ENCODE measurements at regions not wholly inside any gene's neighbourhood (a gene's known extent, or its start where the extent isn't known, plus 50 kb on each side); places are given as distances from the start of the nearest gene placed in this dataset.
"Not testable (repeated sequence)": the region's sequence is repeated elsewhere in the genome, so short reads cannot be mapped to it uniquely, and the experiment has no call there.

- DNase-seq (no peak), ATAC-seq (ENCODE audit: insufficient read depth, low read depth) (no peak)
- Histone ChIP-seq H3K4me1 (ENCODE audit: insufficient read depth, low read length) (no peaks in the 10 kb centered on the region), H3K4me3 (ENCODE audit: low read depth in 1 of 2, low read length in 2 of 2) (no peak overlapping the region), H4K20me1 (ENCODE audit: insufficient read depth, low read length) (no peaks in the 10 kb centered on the region), H3K27ac (ENCODE audit: low read length) (no peak overlapping the region), H3K79me2 (ENCODE audit: insufficient read depth, low read length) (no peaks in the 10 kb centered on the region), H3K9ac (ENCODE audit: low read depth, low read length) (no peak overlapping the region), H3K9me3 (ENCODE audit: insufficient read depth, low read length, severe bottlenecking) (no peaks in the 10 kb centered on the region), H3K4me2 (ENCODE audit: insufficient read depth, low read length) (no peak overlapping the region), H2AFZ (ENCODE audit: low read depth, low read length) (no peak overlapping the region), H3K27me3 (ENCODE audit: insufficient read depth, low read length, poor library complexity) (no peaks in the 10 kb centered on the region), H3K36me3 (ENCODE audit: insufficient read depth, low read length) (no peaks in the 10 kb centered on the region)
- TF ChIP-seq, protein P1, sequence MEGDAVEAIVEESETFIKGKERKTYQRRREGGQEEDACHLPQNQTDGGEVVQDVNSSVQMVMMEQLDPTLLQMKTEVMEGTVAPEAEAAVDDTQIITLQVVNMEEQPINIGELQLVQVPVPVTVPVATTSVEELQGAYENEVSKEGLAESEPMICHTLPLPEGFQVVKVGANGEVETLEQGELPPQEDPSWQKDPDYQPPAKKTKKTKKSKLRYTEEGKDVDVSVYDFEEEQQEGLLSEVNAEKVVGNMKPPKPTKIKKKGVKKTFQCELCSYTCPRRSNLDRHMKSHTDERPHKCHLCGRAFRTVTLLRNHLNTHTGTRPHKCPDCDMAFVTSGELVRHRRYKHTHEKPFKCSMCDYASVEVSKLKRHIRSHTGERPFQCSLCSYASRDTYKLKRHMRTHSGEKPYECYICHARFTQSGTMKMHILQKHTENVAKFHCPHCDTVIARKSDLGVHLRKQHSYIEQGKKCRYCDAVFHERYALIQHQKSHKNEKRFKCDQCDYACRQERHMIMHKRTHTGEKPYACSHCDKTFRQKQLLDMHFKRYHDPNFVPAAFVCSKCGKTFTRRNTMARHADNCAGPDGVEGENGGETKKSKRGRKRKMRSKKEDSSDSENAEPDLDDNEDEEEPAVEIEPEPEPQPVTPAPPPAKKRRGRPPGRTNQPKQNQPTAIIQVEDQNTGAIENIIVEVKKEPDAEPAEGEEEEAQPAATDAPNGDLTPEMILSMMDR (IDR thresholded peaks at IDR 0.05; ENCODE audit: borderline replicate concordance, extremely low read depth, low read length, poor library complexity, severe bottlenecking): no peak
- no peak for TF ChIP-seq EZH2 (IDR thresholded peaks at IDR 0.05; ENCODE audit: borderline replicate concordance, low read depth, low read length, severe bottlenecking)
These were observed 333.5 kb downstream of the IRS1 start for GRCh38 chr2:226466124-226466523.

- Histone ChIP-seq H3K4me1 (ENCODE audit: insufficient read depth, low read length) (no peaks in the 10 kb centered on the region), H3K27me3 (ENCODE audit: insufficient read depth, low read length, poor library complexity) (no peaks in the 10 kb centered on the region), H2AFZ (ENCODE audit: low read depth, low read length) (no peak overlapping the region; the same call in 1 of the 2 replicates), H3K79me2 (ENCODE audit: insufficient read depth, low read length) (no peaks in the 10 kb centered on the region), H3K9ac (ENCODE audit: low read depth, low read length) (no peak overlapping the region), H4K20me1 (ENCODE audit: insufficient read depth, low read length) (no peaks in the 10 kb centered on the region), H3K9me3 (ENCODE audit: insufficient read depth, low read length, severe bottlenecking) (no peaks in the 10 kb centered on the region), H3K4me2 (ENCODE audit: insufficient read depth, low read length) (no peak overlapping the region), H3K4me3 (ENCODE audit: low read depth in 1 of 2, low read length in 2 of 2) (no peak overlapping the region), H3K36me3 (ENCODE audit: insufficient read depth, low read length) (no peaks in the 10 kb centered on the region), H3K27ac (ENCODE audit: low read length) (no peak overlapping the region)
- ATAC-seq (ENCODE audit: insufficient read depth, low read depth): no peak
- no peak for DNase-seq
- TF ChIP-seq, protein P1 (IDR thresholded peaks at IDR 0.05; ENCODE audit: borderline replicate concordance, extremely low read depth, low read length, poor library complexity, severe bottlenecking): no peak
- no peak for TF ChIP-seq EZH2 (IDR thresholded peaks at IDR 0.05; ENCODE audit: borderline replicate concordance, low read depth, low read length, severe bottlenecking)
These were observed 335.2 kb downstream of the IRS1 start for GRCh38 chr2:226464380-226464779.

DNA sequence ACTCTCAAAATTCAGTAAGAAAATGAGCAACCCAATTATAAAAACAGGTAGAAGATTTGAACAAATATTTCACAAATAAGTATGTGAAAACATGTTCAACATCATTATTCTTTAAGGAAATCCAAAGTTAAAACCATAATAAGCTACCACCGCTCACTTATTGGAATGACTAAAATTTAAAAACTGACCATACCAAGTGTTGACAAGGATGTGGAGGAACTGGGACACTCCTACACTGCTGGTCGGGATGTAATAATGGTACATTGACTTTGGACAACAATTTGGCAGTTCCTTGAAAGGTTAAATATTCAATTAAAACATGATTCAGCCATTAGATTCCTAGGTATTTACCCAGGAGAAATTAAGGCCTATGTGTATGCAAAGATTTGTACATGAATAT is 336.5 kb downstream of the IRS1 start:
- H4K20me1 ChIP-seq (ENCODE audit: insufficient read depth, low read length): no peaks in the 10 kb centered on the region
- H3K9ac ChIP-seq (ENCODE audit: low read depth, low read length): no peak overlapping the region
- no peak for DNase-seq
- no peak overlapping the region for H2AFZ ChIP-seq (ENCODE audit: low read depth, low read length)
- H3K4me1 ChIP-seq (ENCODE audit: insufficient read depth, low read length): no peaks in the 10 kb centered on the region
- no peak overlapping the region for H3K4me3 ChIP-seq (ENCODE audit: low read depth in 1 of 2, low read length in 2 of 2)
- no peak for ATAC-seq (ENCODE audit: insufficient read depth, low read depth)
- TF ChIP-seq EZH2 (IDR thresholded peaks at IDR 0.05; ENCODE audit: borderline replicate concordance, low read depth, low read length, severe bottlenecking): no peak
- TF ChIP-seq, protein P1 (IDR thresholded peaks at IDR 0.05; ENCODE audit: borderline replicate concordance, extremely low read depth, low read length, poor library complexity, severe bottlenecking): no peak
- H3K27me3 ChIP-seq (ENCODE audit: insufficient read depth, low read length, poor library complexity): no peaks in the 10 kb centered on the region
- H3K36me3 ChIP-seq (ENCODE audit: insufficient read depth, low read length): no peaks in the 10 kb centered on the region
- no peaks in the 10 kb centered on the region for H3K79me2 ChIP-seq (ENCODE audit: insufficient read depth, low read length)
- H3K9me3 ChIP-seq (ENCODE audit: insufficient read depth, low read length, severe bottlenecking): no peaks in the 10 kb centered on the region
- H3K4me2 ChIP-seq (ENCODE audit: insufficient read depth, low read length): no peak overlapping the region
- no peak overlapping the region for H3K27ac ChIP-seq (ENCODE audit: low read length)

GRCh38 chr2:226461981-226462380 is 337.6 kb downstream of the IRS1 start:
- Histone ChIP-seq H3K27me3 (ENCODE audit: insufficient read depth, low read length, poor library complexity) (no peaks in the 10 kb centered on the region), H3K9me3 (ENCODE audit: insufficient read depth, low read length, severe bottlenecking) (no peaks in the 10 kb centered on the region), H3K4me2 (ENCODE audit: insufficient read depth, low read length) (no peak overlapping the region), H3K4me3 (ENCODE audit: low read depth in 1 of 2, low read length in 2 of 2) (no peak overlapping the region), H2AFZ (ENCODE audit: low read depth, low read length) (no peak overlapping the region), H3K79me2 (ENCODE audit: insufficient read depth, low read length) (no peaks in the 10 kb centered on the region), H3K9ac (ENCODE audit: low read depth, low read length) (no peak overlapping the region), H3K36me3 (ENCODE audit: insufficient read depth, low read length) (no peaks in the 10 kb centered on the region), H3K4me1 (ENCODE audit: insufficient read depth, low read length) (no peaks in the 10 kb centered on the region), H4K20me1 (ENCODE audit: insufficient read depth, low read length) (no peaks in the 10 kb centered on the region), H3K27ac (ENCODE audit: low read length) (no peak overlapping the region)
- ATAC-seq (ENCODE audit: insufficient read depth, low read depth) (no peak), DNase-seq (no peak)
- no peak for TF ChIP-seq EZH2 (IDR thresholded peaks at IDR 0.05; ENCODE audit: borderline replicate concordance, low read depth, low read length, severe bottlenecking)
- TF ChIP-seq, protein P1 (IDR thresholded peaks at IDR 0.05; ENCODE audit: borderline replicate concordance, extremely low read depth, low read length, poor library complexity, severe bottlenecking): no peak

DNA sequence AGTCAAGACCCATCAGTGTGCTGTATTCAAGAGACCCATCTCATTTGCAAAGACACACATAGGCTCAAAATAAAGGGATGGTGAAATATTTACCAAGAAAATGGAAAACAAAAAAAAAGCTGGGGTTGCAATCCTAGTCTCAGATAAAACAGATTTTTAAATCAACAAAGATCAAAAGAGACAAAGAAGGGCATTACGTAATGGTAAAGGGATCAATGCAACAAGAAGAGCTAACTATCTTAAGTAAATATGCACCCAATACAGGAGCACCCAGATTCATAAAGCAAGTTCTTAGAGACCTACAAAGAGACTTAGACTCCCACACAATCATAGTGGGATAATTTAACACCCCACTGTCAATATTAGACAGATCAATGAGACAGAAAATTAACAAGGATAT is 343.5 kb downstream of the IRS1 start:
- not testable (repeated sequence) for H3K27me3 ChIP-seq (ENCODE audit: insufficient read depth, low read length, poor library complexity); H3K9me3 ChIP-seq (ENCODE audit: insufficient read depth, low read length, severe bottlenecking); H2AFZ ChIP-seq (ENCODE audit: low read depth, low read length); H3K36me3 ChIP-seq (ENCODE audit: insufficient read depth, low read length); H3K27ac ChIP-seq (ENCODE audit: low read length); ATAC-seq (ENCODE audit: insufficient read depth, low read depth); DNase-seq; H3K4me1 ChIP-seq (ENCODE audit: insufficient read depth, low read length); H3K9ac ChIP-seq (ENCODE audit: low read depth, low read length); H3K4me3 ChIP-seq (ENCODE audit: low read depth in 1 of 2, low read length in 2 of 2); H3K4me2 ChIP-seq (ENCODE audit: insufficient read depth, low read length); H3K79me2 ChIP-seq (ENCODE audit: insufficient read depth, low read length); H4K20me1 ChIP-seq (ENCODE audit: insufficient read depth, low read length)
